ENCODE measurements at regions not wholly inside any gene's neighbourhood (a gene's known extent, or its start where the extent isn't known, plus 50 kb on each side); places are given as distances from the start of the nearest gene placed in this dataset.
A peak's percentile ranks its signal among the peaks of the same experiment; 100 is the strongest.

DNA sequence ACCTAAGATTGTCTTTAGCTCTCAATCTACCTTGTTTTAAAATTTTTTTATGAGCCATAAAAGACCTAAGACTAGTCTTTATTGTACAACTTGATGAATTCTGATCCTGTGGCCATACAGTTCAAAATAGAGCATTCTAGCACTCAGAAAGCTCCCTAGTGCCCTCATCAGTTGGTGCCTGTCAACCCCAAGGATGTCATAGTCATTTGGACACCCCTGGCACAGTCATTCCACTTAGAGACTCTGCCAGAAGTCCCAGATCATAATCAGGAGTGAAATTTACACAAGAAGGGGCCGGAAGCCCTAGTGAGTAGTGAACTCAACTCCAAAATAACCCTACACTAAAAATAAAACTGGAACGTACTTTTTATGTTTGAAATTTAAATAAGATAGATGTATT is 80.0 kb upstream of the INSIG1 start:
- ChIA-PET RAD21 (ENCODE audit: low non-redundant PET in 1 of 2, low total read pairs in 2 of 2, uncharacterized antibody in 2 of 2, unreplicated experiment in 2 of 2) (no interaction called here), POLR2A (interaction anchor here (1.4 kb wide), 1 partner anchor 12 kb away, joined by 5 read pairs; no protein-coding TSS in a partner anchor), CTCF (no interaction called here)
- BruUV-seq (replicated peaks): no TSS peak
- Histone ChIP-seq H2AFZ (ENCODE audit: low read depth, low read length, poor library complexity, severe bottlenecking) (no peak overlapping the region), H3K4me3 (replicated peaks in 1 of 2; ENCODE audit: low read depth in 1 of 2, low read length in 2 of 2) (no peak overlapping the region), H3K36me3 (ENCODE audit: control insufficient read depth in 1 of 2, insufficient read depth in 2 of 2, low read length in 2 of 2) (no peaks in the 10 kb centered on the region), H3K4me1 (ENCODE audit: control insufficient read depth in 1 of 2, insufficient read depth in 2 of 2, low read length in 2 of 2) (peaks cover 0 to 7% of the 10 kb centered on the region in 2 experiments; a peak in 1 of 4 replicates), H3K9me3 (ENCODE audit: control insufficient read depth in 1 of 2, insufficient read depth in 1 of 2, low read depth in 1 of 2, low read length in 2 of 2) (no peaks in the 10 kb centered on the region), H3K4me2 (ENCODE audit: low read length) (no peak overlapping the region), H4K20me1 (ENCODE audit: insufficient read depth) (no peaks in the 10 kb centered on the region), H3K9me2 (ENCODE audit: insufficient read depth) (no peaks in the 10 kb centered on the region), H3K27me3 (ENCODE audit: insufficient read depth, low read length) (peaks cover 5% of the 10 kb centered on the region; the same call in 1 of the 2 replicates), H3K9ac (ENCODE audit: low read length) (no peak overlapping the region), H3K79me2 (ENCODE audit: insufficient read depth, low read length) (no peaks in the 10 kb centered on the region), H3K27ac (ENCODE audit: low read depth, low read length) (no peak overlapping the region)
- intact Hi-C loops (cut with micrococcal nuclease): no loop called here
- ATAC-seq (no peak), DNase-seq (ENCODE audit: low read depth, low spot score) (no peak)
- TF ChIP-seq SIN3A (IDR thresholded peaks at IDR 0.05; ENCODE audit: low read depth): no peak
- TF ChIP-seq, protein P1, sequence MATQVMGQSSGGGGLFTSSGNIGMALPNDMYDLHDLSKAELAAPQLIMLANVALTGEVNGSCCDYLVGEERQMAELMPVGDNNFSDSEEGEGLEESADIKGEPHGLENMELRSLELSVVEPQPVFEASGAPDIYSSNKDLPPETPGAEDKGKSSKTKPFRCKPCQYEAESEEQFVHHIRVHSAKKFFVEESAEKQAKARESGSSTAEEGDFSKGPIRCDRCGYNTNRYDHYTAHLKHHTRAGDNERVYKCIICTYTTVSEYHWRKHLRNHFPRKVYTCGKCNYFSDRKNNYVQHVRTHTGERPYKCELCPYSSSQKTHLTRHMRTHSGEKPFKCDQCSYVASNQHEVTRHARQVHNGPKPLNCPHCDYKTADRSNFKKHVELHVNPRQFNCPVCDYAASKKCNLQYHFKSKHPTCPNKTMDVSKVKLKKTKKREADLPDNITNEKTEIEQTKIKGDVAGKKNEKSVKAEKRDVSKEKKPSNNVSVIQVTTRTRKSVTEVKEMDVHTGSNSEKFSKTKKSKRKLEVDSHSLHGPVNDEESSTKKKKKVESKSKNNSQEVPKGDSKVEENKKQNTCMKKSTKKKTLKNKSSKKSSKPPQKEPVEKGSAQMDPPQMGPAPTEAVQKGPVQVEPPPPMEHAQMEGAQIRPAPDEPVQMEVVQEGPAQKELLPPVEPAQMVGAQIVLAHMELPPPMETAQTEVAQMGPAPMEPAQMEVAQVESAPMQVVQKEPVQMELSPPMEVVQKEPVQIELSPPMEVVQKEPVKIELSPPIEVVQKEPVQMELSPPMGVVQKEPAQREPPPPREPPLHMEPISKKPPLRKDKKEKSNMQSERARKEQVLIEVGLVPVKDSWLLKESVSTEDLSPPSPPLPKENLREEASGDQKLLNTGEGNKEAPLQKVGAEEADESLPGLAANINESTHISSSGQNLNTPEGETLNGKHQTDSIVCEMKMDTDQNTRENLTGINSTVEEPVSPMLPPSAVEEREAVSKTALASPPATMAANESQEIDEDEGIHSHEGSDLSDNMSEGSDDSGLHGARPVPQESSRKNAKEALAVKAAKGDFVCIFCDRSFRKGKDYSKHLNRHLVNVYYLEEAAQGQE (IDR thresholded peaks at IDR 0.05; ENCODE audit: low read depth): no peak
- TF ChIP-seq, protein P2, sequence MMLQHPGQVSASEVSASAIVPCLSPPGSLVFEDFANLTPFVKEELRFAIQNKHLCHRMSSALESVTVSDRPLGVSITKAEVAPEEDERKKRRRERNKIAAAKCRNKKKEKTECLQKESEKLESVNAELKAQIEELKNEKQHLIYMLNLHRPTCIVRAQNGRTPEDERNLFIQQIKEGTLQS (IDR thresholded peaks at IDR 0.05): no peak
- no peak for TF ChIP-seq FOSL1 (IDR thresholded peaks at IDR 0.05; ENCODE audit: low read depth)
- TF ChIP-seq JUND (IDR thresholded peaks at IDR 0.05): no peak
- no peak for TF ChIP-seq TCF7L2 (IDR thresholded peaks at IDR 0.05; ENCODE audit: borderline replicate concordance, extremely low read depth, insufficient read depth, insufficient read length)
- TF ChIP-seq RAD21 (IDR thresholded peaks at IDR 0.05; ENCODE audit: low read depth): peak; percentile 23; the same call in 1 of the 2 replicates
